Pons (tissue), 1 donor: ENCODE measurements at regions not wholly inside any gene's neighbourhood (a gene's known extent, or its start where the extent isn't known, plus 50 kb on each side); places are given as distances from the start of the nearest gene placed in this dataset.
A peak's percentile ranks its signal among the peaks of the same experiment; 100 is the strongest.
"Not testable (repeated sequence)": the region's sequence is repeated elsewhere in the genome, so short reads cannot be mapped to it uniquely, and the experiment has no call there.

Experiments used
- DNase-seq: peaks from one replicate; pipeline ENCODE4 v3.0.0-alpha.2; 2016; ENCODE audit warnings: low spot score

GRCh38 chr13:52324831-52325230 is 81.1 kb downstream of the THSD1 start:
- DNase-seq = not testable (repeated sequence)

GRCh38 chr13:52319876-52320275 is 86.1 kb downstream of the THSD1 start:
- no peak for DNase-seq

- not testable (repeated sequence) for DNase-seq
Measured at GRCh38 chr13:52309833-52310232, 96.1 kb downstream of the THSD1 start.

- not testable (repeated sequence) for DNase-seq
Measured at GRCh38 chr13:52306336-52306735, 99.6 kb downstream of the THSD1 start.

- not testable (repeated sequence) for DNase-seq
Measured at GRCh38 chr13:52303098-52303497, 102.9 kb downstream of the THSD1 start.

GRCh38 chr13:52302688-52303087 is 103.3 kb downstream of the THSD1 start:
- DNase-seq = not testable (repeated sequence)

GRCh38 chr13:52301810-52302400 is 104.1 kb downstream of the THSD1 start:
- not testable (repeated sequence) for DNase-seq

GRCh38 chr13:52298079-52298661 is 107.8 kb downstream of the THSD1 start:
- not testable (repeated sequence) for DNase-seq

- DNase-seq = not testable (repeated sequence)
Measured at GRCh38 chr13:52288891-52289290, 117.1 kb downstream of the THSD1 start.

GRCh38 chr13:52281387-52281786 is 122.0 kb upstream of the NEK3 start:
- not testable (repeated sequence) for DNase-seq

- DNase-seq = not testable (repeated sequence)
Measured at GRCh38 chr13:52279408-52279807, 120.0 kb upstream of the NEK3 start.

- DNase-seq = not testable (repeated sequence)
Measured at GRCh38 chr13:52254299-52254698, 94.9 kb upstream of the NEK3 start.

- not testable (repeated sequence) for DNase-seq
Measured at GRCh38 chr13:52240752-52241151, 81.4 kb upstream of the NEK3 start.

- peak; percentile 71 for DNase-seq
Measured at GRCh38 chr13:52235900-52236595, 76.7 kb upstream of the NEK3 start.

GRCh38 chr13:52234928-52235327 is 75.5 kb upstream of the NEK3 start:
- DNase-seq = not testable (repeated sequence)

GRCh38 chr13:52223063-52223462 is 63.7 kb upstream of the NEK3 start:
- not testable (repeated sequence) for DNase-seq

- DNase-seq = not testable (repeated sequence)
Measured at GRCh38 chr13:52213920-52214319, 54.5 kb upstream of the NEK3 start.

GRCh38 chr13:52212886-52213285 is 53.5 kb upstream of the NEK3 start:
- not testable (repeated sequence) for DNase-seq

- DNase-seq = not testable (repeated sequence)
Measured at GRCh38 chr13:52211416-52211776, 52.0 kb upstream of the NEK3 start.

- not testable (repeated sequence) for DNase-seq
Measured at GRCh38 chr13:52210564-52211415, 51.4 kb upstream of the NEK3 start.
